CD4-positive, alpha-beta T cell treated with Interleukin-21 for 1 hour (primary cell): ENCODE measurements at regions not wholly inside any gene's neighbourhood (a gene's known extent, or its start where the extent isn't known, plus 50 kb on each side); places are given as distances from the start of the nearest gene placed in this dataset.
A peak's percentile ranks its signal among the peaks of the same experiment; 100 is the strongest.

Experiments
- DNase-seq: peaks from one replicate; pipeline ENCODE4 v3.0.0-alpha.2; 2020

DNA sequence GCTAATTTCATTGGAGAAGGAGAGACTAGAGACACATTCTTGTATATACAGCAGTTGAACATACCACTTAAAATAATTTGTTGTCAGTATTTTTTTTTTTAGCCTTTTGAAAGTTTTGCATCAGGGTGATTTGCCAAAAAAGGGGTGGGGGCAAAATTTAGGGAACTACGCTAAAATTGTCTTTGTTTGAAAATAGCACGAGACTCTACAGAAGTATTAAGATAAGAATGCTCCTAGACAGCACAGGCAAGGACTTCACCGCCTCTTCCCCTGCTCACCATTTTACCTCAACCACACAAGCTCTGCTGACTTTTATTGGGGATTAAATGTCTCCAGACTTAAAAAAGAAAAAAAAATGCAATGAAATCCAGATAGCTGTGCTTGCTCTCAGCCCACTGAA, 236.1 kb upstream of the USP25 start:
- DNase-seq, result no peak

DNA sequence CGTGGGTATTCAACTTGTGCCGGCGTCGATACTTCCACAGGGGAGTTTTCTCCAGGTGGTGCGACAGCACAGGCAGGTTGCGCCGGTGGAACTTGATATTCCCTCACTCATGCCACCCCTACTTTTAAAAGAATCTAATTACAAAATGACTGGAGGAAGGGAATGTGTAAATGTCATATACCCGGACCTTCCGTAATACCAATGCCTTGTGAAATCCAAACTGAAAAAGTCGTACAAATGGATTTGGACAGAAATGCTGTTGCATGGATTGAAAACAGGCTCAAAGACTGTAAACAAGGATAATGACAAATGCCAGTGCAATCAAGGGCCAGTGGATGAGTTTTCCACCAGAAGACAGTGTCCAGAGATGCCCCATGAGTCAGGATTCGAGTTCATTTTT, 235.3 kb upstream of the USP25 start:
- DNase-seq, result no peak

DNA sequence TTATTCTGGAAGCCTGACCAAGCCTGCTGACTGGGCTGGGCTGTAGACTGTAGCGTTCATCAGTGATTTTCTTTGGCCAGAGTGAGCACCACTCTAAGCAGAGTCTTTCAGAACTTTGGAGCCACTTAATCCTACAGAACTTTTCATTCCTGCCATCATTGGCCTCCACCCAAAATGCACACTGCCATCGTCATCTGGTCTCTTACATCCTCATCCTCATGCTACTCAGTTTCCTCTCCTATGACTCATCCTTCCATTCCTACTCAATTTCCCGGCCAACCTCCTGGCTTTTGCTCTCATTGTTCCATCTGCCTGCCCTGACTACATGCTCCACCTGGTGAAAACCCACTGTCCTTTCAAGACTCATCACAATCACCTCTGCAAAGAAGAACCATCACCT, 233.8 kb upstream of the USP25 start:
- DNase-seq, result no peak

DNA sequence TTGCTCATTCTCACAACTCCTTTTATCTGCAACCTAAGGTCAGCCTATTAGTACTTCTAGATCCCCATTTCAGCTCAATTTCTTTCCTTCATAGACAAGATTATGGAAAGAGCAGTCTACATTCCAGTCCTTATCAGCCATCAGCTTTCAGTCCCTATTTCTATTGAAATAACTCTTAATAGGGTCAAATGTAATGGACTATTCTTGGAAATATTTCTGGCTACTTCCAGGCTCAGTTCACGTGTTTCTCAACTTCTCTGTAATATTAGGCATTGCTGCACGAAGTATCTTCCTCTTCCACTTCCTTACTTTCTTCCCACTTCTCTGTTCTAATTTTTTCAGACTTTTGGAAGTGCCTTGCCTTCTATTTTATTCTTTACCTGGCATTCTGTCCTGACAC, 232.9 kb upstream of the USP25 start:
- DNase-seq, result no peak

DNA sequence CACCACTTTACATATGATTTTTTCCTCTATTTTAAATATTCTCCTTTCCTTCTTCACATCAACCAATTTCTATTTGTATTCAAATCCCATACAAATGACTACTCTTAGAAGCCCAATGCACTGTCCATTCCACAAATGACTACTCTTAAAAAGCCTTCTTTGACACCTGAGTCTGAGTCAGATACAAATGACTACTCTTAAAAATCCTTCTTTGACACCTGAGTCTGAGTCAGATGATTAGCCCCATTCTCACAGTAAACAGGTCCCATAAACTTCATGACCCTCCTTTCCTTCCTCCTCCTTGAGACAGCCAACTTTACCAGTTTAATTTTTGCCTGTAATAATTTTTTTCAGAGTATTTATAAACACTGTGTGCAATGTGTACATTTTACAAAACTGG, 231.3 kb upstream of the USP25 start:
- DNase-seq, result no peak

DNA sequence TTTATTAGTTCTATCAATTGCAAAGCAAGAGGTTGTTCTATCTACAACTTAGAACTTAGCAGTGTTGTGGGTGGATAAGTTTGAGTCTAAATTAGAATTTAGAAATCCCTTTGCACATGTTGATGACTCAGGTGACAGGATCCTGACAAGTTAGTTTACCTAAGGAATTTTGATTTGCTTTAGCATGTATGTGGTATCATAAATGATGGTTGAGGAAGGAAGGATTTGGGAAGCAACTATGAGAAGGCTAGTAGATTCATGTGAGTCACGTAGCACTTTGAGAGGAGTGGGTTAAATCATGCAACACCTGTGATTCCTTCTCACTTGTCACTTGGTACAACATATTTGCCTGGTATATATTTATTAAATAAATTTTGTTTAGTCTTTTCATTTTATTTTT, 223.7 kb upstream of the USP25 start:
- no peak for DNase-seq

DNA sequence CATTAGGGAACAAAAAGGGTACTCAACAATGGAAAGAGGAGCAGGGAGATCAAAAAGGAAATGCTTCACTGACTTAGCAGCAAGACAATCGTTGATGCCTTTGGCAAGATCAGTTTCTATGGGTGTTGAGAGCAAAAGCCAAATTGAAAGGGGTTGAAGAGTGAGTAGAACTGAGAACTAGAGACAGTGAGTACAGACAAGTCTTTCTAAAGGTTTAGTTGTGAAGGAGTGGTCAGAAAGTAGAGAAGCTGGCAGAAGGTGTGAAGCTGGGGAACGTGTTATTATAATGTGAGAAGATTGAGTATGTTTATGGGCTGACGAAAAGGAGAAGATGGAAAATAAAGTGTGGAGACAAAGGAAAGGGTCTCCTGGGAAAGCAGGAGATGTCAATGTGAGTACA, 221.2 kb upstream of the USP25 start:
- peak; percentile 9 for DNase-seq

DNA sequence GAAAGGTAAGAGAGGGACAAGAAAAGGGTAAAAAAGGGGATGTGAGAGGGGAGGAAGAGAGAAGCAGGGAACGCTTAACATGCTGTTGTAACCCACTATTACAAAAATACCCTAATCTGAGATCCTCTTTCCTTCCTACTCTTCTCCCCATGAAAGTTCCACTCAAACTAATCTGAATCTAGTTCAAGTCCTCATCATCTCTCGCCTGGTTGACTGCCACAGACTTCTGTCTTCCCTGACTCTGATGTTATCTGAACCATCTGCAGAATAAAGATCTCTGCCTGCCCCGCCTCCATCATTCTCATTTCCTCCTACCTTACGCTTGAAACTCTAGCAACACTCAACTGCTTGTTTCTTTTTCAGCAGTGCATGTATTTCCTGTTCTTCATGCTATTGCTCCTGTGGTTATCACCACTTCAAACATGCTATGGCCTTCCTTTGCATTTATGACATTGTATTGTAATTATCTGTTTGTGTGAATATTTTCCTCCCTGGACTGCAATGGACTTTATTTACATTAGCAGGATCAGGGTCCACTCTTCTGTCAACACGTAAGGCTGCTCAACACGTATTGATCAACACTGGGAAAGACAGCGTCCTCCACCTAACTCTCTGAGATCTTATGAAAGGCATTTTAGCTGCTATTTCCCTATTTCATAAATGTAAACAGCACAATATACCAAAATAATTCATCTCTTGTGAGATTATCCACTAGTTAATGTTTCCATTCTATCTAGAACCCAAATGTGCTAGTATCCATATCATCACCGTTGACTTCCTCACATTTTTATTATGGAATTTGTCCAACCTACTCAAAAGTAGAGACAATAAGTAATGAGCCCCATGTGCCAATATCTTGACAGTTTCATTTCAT, 215.5 kb upstream of the USP25 start:
- DNase-seq, result peak; percentile 74

DNA sequence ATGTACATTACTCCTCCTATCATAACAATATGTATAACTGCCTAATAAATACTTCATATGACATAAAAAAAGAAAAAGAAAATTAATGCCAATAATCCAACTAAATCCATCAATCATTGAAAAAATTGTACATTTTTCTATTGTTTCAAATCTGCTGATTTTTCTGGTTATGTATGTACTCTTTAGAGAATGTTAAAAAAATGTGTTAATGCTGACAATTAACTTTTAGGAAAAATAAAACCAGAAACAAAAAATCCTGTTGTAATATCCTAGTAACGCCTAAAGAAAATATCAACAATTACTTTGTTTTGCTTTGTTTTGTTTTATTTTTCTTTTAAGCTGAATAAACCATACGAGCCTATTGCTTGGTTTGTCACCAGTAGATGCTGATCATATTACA, 213.9 kb upstream of the USP25 start:
- DNase-seq, result no peak

DNA sequence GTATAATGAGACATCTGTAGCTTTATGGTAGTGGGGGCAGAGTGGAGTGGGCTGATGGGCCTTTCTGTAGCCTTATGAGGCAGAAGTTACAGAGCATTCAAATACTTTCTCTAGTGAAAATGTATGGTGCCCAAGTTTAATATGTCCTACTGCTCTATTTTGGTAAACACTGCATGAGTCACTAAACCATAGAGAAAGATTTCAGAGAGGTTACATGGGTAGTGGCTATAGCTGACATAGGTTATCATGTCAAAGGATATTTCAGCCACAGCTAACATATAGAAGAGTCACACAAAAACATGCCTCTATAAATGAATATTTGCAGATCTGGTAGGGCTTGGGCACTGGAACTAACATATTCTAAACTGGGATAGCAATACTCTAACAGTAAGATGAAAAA, 212.4 kb upstream of the USP25 start:
- no peak for DNase-seq

DNA sequence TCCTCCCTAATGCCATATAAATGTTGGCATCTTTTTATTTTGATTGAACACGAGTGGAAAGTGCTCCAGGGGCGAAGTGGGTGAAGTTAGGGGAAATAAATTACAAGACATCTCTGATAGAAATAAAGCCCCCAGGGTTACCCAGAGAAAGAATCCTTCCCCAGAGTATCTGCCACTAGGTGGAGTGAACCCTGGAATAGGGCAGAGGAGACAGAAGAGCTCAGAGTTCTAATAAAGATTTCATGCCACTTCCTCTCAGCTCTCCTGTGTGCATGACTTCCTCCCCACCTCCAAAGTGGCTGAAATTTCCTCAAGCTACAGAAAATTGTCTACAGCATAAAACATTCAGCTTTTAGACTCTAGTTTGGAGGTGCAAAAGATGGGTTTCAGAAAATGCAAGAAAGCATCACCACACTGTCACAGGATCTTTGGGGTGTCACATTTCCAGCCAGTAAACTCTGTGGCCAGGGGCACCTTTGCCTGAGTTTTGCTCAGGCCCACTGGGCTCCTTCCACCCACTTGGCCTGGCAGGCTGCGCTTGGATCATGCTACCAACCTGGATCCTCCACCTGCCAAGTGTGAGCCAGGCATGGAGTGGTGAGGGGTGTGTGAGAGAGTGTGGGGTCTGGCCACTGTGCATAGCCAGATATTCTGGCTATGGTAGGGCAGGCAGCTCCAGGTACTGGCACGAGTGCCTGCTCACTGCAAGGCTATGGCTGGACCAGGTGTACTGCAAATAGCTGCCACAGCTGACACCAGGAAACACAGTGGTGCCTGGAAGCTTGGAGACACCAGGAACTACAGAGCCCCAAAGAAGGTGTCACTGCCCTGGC, 208.8 kb upstream of the USP25 start:
- no peak for DNase-seq

DNA sequence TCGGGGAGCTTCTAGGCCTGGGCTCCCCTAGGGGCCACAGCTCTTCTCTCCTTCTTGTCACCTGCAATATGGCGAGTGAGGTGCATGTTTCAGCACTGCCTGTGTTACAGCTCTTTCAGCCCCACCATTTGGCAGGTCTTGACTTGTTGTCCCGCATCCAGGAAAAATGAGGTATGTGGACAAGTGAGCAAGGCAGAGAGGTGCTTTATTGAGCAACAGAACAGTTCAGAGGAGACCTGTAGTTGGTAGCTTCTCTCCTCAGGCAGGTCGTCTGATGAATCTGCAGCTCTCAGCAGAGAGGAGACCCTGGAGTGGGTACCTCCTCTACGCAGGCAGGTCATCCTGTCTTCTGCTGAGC, 208.2 kb upstream of the USP25 start:
- DNase-seq, result no peak

DNA sequence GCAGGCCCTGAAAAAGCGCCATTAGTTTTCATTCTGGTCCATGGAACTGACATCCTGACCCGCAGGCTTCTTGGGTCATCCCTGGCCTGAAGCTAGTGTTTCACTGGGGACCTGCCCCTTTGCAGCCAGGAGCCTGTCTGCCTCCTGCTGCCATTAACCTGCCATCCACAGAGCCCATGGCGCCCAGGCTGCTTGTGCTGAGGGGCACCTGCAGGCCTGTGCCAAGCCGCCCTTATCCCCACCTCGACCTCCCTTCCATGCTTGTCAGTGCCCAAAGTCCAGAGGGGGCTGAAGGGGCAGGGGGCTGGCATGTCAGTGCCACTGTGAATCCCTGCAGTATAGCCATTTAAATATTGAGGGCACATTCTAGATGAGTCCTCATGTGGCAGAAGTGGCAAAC, 207.6 kb upstream of the USP25 start:
- no peak for DNase-seq

DNA sequence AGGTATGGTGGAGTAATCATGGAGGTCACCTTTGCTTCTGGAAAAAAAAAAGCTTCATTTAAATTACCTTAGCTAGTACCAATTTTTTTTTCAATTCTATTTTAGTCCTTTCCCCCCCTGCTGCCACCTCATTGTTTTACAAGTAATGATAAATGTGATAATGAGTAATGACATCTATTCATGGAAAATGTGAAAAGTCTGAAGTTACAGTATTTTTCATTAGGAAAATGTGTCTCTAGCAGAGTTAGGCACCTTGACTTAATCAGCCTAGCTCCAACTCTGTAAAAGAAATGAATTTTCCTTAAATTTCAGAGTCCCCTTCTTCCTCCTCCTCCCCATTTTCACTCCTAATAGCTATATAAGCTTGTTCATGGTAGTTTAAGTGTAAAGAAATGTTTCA, 204.9 kb upstream of the USP25 start:
- no peak for DNase-seq

DNA sequence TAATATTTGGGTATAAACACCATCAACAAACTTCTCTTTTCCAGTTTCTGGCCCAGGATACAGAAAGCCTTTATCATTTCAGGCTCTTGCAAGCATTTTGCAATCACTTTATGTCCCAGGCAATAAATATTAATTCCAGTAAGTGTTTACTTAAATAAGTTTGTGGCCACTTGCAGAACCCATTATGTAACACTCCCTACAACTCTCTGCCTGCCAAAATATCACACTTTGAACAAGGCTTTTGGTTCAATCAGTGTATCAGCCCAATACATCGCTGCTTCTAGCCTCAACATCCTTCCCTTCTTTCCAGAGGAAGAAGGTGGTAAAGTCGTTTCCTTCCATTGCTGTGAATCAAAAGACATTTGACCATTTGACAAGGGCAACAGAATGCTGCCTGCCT, 203.0 kb upstream of the USP25 start:
- DNase-seq, result no peak

DNA sequence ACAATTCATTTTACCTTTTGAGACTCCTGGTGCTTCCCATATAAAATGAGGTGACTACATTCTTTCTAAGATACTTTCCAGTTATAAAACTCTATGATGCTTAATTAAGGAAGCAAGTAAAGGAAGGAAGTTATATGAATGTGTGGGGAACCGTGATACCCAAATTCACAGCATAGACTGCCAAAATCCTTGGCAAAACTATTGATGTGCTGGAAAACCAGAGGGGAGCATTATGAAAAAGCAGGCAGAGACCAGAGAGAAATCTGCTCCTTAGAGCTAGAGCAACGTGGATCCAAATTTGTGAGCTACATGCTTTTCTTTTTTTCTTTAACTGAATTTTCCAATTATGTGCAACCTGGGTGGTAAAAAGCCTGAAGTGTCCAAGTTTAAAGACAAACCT, 201.4 kb upstream of the USP25 start:
- no peak for DNase-seq

DNA sequence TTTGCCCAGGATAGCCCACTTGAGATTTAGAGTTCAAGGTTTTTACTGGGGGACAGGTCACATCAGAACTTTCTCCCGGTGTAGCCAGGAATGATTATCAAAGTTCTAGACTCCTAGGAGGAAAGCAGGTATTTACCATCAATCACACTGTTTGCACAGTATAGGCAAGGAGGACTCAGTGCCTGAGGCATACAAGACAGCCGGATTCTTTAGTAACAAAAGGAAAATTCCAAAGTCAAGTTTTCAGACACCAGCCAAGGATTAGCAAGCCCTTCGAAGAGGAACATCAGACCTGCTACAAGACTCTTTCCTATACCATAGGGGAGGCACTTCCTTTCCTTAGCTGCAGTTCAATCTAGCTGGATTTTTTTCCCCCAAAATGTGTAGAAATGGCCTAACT, 197.8 kb upstream of the USP25 start:
- no peak for DNase-seq

DNA sequence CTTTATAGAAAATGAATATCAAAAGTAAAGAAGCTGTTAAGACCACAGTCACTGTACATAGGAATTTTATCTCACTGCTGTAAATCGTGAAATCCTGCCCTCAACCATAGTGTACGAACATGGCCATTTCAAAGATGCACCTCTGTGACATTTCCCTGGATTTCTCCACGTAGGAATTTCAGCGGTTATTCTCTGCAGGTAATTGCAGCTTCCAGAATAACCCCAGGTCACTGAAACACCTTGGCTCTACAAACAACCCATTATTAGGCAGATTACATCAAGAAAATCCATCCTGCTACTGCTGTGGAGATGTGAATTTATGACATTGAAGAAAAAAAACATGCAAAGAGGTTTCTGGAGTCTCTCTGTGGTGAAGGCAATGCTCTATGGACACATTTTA, 196.2 kb upstream of the USP25 start:
- no peak for DNase-seq

DNA sequence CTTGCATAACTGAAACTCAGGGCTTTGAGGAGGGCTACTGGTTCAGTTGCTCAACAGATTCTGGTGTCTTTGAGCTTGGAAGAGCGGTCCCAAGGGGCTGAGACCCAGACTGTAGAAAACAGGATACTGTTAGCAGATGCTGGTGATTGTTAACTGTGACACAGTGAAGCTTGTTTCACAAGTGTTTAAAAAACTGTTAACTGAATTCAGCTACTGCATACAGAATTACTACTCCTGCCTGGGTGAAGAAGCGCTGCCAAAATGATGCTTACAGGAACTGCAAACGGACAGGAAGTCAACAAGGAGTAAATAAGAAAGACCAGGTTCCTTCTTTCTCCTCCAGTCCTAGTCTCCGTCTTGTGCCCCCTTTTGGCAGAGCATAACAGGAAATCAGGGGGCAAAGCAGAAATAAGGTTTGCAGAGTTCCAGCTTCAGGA, 195.3 kb upstream of the USP25 start:
- DNase-seq, result no peak

DNA sequence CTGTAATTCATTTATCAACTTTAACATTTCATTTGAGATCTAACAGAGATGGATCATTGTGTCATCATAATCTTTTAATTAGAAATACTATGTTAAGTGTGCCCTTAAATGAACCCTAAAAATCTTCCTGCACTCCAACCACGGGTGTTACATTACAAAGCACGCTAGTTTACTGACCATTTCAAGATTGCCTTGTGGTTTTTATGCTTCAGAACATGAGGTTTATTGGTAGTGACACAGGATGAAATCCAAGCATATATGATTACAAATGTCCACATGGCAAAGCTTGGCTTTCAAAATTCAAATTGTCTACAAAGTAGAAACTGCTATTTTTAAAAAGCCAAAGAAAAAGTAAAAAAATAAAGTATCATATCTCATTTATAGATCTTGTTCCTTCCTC, 190.4 kb upstream of the USP25 start:
- DNase-seq, result no peak

DNA sequence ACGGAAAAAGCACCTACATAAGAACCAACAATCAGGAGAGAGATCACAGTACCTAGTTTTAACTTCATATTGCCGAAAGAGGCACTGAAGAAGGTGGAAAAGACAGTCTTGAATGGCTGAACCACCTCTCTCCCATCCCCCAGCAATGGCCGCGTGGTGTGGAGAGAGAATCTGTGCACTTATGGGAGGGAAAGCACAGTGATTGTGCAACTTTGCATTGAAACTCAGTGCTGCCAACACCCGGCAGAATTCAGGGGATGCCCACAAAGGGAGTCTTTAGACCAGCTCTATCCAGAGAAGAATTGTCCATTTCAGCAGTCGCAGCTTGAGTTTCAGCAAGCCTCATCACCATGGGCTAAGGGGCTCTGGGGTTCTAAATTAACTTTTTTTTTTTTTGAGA, 186.3 kb upstream of the USP25 start:
- DNase-seq, result no peak

DNA sequence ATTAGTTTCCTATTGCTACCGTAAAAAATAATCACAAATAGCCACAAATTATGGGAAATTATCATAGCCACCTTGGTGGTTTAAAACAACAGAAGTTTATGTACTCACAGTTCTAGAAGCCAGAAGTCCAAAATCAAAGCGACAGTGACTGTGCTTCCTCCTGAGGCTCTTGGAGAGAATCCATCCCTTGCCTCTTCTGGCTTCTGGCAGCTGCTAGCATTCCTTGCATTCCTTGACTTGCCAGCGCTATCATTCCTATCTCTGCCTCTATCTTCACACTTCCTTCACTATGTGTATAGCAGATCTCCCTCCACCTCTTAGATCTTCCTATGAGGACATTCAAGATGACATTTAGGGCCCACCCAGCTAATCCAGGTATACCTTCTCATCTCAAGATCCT, 180.1 kb upstream of the USP25 start:
- no peak for DNase-seq

DNA sequence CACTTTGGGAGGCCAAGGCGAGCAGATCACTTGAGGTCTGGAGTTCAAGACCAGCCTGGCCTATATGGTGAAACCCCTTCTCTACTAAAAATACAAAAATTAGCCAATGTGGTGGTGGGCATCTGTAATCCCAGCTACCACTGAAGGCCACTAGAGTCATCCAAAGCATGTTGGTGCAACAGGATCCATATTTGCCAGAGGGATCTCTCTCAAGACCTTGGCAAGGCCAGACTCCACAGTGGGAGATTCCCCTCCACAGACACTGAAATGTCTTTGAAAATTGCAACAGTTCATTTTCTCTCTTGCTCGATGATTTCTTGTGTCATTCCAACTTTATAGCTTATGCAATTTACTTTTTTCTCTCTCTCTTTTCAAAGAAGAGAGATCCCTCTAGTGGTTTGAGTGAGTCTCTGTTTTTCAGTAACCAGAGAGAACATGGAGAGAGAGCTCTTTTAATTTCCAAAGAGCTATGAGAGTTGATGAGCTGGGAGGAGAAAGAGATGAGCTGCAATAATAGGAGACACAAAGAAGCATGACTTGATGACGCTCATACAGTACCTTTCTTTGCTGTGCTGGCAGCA, 176.8 kb upstream of the USP25 start:
- peak; percentile 15 for DNase-seq

DNA sequence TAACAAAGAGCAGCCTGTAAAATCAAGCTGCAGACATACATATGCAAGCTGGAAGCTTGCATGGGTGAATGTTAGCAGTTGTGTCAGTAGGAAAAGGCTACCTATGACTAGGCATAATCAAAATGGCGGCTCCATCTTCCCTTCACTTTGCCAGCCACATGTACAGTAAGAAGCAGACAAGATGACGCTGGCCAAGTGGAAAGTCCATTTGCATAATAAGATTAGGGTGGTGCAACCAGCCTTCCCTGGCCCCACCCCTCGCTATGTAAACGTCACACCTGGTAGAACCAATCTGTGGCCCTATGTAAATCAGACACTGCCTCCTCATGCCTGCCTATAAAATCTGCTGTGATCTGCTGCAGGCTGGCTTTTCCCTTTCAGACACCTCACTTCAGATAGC, 171.9 kb upstream of the USP25 start:
- DNase-seq, result no peak
